Stimulated activated CD8-positive, alpha-beta memory T cell treated with anti-CD3 and anti-CD28 coated beads, Interleukin-2, amount 100 ng/mL, for 48 hours (primary cell): ENCODE measurements at regions not wholly inside any gene's neighbourhood (a gene's known extent, or its start where the extent isn't known, plus 50 kb on each side); places are given as distances from the start of the nearest gene placed in this dataset.
"Not testable (repeated sequence)": the region's sequence is repeated elsewhere in the genome, so short reads cannot be mapped to it uniquely, and the experiment has no call there.

Source experiments
- DNase-seq, 2 donors: peaks; one replicate each; pipeline ENCODE4 v3.0.0-alpha.2; 2020; ENCODE audit warnings: low read depth in 2 of 2

GRCh38 chr2:12490641-12491040, 226.1 kb upstream of the TRIB2 start:
- no peak for DNase-seq

- DNase-seq, result not testable (repeated sequence)
Observed at GRCh38 chr2:12492360-12492759, 224.4 kb upstream of the TRIB2 start.

- peak in 1 of 2 donors; percentile 29 for DNase-seq
Observed at GRCh38 chr2:12493031-12493513, 223.7 kb upstream of the TRIB2 start.

- no peak for DNase-seq
Observed at GRCh38 chr2:12495247-12495868, 221.4 kb upstream of the TRIB2 start.

- DNase-seq, result no peak
Observed at GRCh38 chr2:12498286-12498685, 218.4 kb upstream of the TRIB2 start.

- DNase-seq, result no peak
Observed at GRCh38 chr2:12498704-12499103, 218.0 kb upstream of the TRIB2 start.

- DNase-seq, result no peak
Observed at GRCh38 chr2:12500899-12501298, 215.8 kb upstream of the TRIB2 start.

GRCh38 chr2:12501469-12502158, 215.1 kb upstream of the TRIB2 start:
- peak; percentile 47 to 60 for DNase-seq

GRCh38 chr2:12502759-12503158, 214.0 kb upstream of the TRIB2 start:
- peak; percentile 25 to 39 for DNase-seq

- DNase-seq, result no peak
Observed at GRCh38 chr2:12504443-12504842, 212.3 kb upstream of the TRIB2 start.

- no peak for DNase-seq
Observed at GRCh38 chr2:12506846-12507245, 209.9 kb upstream of the TRIB2 start.

GRCh38 chr2:12507295-12507694, 209.4 kb upstream of the TRIB2 start:
- DNase-seq, result peak; percentile 63 to 70

- DNase-seq, result no peak
Observed at GRCh38 chr2:12510070-12510469, 206.7 kb upstream of the TRIB2 start.

- no peak for DNase-seq
Observed at GRCh38 chr2:12513339-12513738, 203.4 kb upstream of the TRIB2 start.

GRCh38 chr2:12514168-12514567, 202.6 kb upstream of the TRIB2 start:
- DNase-seq, result no peak

- no peak for DNase-seq
Observed at GRCh38 chr2:12514631-12515437, 201.9 kb upstream of the TRIB2 start.

GRCh38 chr2:12515871-12516270, 200.9 kb upstream of the TRIB2 start:
- no peak for DNase-seq

- no peak for DNase-seq
Observed at GRCh38 chr2:12533337-12534005, 183.3 kb upstream of the TRIB2 start.

GRCh38 chr2:12534646-12535263, 182.0 kb upstream of the TRIB2 start:
- no peak for DNase-seq

- no peak for DNase-seq
Observed at GRCh38 chr2:12536976-12537375, 179.8 kb upstream of the TRIB2 start.

GRCh38 chr2:12538138-12538694, 178.5 kb upstream of the TRIB2 start:
- no peak for DNase-seq
